ENCODE measurements at regions not wholly inside any gene's neighbourhood (a gene's known extent, or its start where the extent isn't known, plus 50 kb on each side); places are given as distances from the start of the nearest gene placed in this dataset.

DNA sequence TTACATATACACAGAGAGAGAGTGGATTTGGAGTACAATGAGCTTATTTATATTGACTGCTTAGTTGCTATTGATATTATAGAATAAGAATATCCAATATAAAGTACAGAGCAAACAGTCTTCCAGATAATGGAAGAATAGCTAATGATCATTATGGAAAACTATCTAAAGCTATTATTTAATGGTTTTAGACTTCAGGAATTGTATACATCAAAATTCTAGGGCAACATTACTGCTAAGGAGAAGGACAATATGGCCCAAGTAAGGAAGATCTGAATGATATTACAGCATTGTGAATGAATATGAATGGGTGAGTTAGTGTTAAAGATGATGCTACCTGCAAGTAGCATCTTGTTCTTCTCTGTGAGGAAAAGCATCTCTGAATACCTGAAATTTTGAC is 604.2 kb upstream of the PCDH20 start:
- DNase-seq (ENCODE audit: low spot score), result no peak

DNA sequence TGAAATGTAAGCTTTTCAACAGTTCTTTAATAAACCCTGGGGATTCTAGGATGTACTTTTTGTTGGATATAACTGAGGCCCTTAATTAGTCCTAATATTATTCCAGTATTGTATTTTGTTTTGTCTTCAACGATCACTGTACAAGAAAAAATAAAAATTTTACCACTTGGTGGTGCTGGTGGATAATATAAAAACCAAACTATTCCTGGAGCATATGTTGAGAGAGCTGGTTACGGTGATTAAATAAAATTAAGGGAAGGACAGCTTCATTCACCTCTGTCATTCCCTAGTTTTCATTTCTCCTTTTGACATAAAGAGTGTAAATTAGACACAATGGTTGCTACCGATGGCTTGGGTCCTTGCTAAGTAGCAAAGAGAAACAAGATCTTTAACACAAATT is 598.6 kb upstream of the PCDH20 start:
- no peak for DNase-seq (ENCODE audit: low spot score)

DNA sequence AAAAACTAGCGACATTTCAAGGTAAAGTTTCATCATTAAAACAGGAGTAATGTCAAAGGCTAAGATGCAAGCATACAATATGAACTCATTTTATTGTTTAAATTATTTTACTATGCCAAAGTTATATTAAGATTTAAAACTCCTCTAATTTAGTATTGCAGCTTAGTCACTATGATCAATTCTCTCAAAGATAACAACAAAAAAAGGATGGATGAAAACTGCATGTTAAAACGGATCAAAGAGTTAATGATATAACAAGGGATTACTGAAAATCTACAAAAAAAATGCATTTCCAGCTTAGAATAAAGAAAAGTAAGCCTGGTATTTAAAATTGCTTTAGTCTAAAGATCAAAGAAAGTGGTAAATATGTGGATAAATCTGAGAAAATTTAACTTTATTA is 587.8 kb upstream of the PCDH20 start:
- no peak for DNase-seq (ENCODE audit: low spot score)

DNA sequence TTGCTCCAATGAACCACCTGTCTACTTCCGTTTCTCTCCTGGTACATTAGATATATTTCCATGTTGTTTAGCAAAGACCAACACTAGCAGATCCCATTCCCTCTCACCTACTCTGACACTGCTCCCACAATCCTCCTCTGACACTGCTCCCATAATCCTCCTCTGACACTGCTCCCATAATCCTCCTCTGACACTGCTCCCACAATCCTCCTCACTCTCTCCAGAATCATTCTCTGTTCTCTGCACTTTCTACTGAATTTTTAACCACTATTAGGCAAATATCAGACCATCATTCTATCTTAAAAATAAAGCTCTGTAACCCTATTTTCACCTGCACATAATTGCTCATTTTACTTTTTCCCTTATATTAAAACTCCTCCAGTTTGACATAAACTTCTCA is 578.5 kb upstream of the PCDH20 start:
- DNase-seq (ENCODE audit: low spot score), result no peak

DNA sequence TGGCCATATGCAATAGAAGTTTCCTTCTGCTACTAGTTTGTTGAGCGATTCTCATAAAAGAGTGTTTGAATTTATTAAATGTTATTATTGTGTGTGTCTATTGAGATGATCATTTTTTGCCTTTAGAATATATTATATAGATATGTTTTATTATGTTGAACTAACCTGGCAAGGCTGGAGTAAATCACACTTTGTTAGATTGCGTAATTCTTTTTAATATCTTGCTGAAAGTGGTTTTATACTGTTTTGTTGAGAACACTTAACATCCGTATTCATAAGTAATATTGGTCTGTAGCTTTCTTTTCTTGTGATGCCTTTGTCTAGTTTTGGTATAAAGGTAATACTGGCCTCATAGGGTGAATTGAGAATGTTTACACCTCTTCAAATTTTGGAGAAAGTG is 574.3 kb upstream of the PCDH20 start:
- DNase-seq (ENCODE audit: low spot score), result no peak

DNA sequence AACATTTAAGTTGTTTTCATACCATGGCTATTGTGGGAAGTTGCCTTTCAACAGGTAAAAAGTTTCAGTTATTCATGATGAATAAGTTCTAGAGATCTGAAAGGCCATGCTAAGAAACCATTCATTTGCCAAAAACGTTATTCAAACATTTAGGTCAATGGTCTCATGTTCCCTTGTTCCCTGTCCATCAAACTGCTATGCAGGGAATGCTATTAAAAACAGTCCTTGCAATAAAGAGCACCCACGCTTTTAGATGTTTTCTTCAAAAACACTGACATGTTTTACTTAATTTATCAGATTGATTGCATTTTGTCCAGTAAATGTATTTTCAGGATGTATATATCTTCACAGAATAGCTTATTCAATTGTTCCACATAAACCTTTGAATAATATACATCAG is 573.2 kb upstream of the PCDH20 start:
- DNase-seq (ENCODE audit: low spot score), result no peak

DNA sequence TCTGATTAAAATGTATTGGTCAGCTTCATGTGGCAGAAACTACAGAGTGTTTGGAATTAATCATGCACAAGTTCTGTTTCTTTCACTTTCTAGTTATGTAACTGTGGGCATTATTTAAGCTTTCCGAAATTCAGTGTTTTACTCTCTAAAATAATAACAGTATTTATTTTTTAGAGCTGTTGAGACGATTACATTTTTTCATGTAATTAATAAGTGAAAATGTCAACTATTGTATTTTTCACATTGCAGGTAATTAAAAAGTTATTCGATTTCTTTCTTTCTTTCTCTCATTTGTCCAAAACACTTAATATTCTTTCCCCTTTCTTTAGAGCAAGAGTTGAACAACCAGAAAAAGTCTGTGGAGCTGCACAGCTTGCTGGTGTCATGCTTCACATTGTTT is 559.4 kb upstream of the PCDH20 start:
- no peak for DNase-seq (ENCODE audit: low spot score)

DNA sequence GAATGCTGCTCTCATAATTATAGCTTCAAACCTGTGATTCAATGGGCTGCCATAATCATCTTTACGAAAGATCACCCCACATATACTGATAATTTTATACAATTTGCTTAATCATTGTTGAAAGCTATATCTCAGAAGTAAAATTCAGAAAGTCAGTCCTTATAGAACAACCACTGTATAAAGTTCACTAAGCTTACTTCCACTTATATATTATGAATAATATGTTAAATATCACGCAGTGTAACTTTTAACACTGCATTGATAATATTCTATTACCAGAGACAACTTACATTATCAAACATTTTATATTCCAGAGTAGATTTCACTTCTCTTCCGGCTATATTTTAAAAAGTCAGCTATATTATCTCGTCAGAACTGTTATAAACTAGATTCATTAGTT is 550.1 kb upstream of the PCDH20 start:
- no peak for DNase-seq (ENCODE audit: low spot score)

DNA sequence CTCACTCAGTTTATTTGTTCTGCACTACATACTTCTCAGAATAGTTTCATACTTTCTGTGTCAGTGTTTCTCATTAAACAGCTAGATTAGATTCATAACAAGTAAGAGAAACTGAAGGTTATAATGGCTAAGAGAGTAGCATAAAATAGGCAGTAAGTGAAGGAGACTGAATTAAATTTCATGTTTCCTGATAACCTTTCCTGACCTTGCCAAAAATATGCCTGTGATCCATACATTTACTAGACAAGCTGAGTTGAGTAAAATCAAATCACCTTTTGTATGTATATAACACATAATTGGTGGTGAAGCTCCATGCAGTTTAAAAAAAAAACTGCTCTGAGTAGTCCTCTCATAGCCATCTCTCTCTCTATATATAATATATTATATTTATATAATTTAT is 545.3 kb upstream of the PCDH20 start:
- no peak for DNase-seq (ENCODE audit: low spot score)

DNA sequence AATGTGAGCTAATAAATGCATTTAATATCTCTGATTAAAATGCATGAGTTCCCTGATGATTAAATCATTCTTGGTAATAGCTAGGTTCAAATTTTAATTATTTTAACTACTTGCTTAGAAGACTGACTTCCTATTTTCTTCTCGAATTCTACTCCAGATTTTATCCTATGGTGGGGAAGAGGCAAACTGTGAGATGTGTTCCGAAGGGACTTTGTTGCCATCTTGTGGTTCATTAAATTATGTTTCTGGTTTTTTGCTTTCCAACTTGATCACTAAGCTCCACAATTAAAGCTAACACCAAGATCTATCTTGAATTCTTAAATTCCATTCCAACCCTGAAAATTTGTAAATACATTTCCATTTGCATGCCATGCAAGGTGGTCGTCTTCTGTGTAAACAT is 538.4 kb upstream of the PCDH20 start:
- DNase-seq (ENCODE audit: low spot score), result no peak

DNA sequence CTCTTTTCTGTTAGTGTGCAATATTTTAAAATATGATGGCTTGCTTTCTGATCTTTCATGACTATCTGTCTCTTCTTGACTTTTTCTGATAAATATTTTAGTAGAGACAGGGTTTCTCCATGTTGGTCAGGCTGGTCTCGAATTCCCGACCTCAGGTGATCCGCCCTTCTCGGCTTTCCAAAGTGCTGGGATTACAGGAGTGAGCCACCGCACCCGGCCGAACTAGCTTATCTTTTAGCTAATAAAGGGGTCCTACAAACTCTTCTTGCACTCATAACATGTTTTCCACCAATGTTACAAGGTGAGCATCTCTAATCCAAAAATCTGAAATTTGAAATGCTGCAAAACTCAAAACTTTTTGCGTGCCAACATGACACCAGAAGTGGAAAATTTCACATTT is 535.2 kb upstream of the PCDH20 start:
- DNase-seq (ENCODE audit: low spot score), result no peak

DNA sequence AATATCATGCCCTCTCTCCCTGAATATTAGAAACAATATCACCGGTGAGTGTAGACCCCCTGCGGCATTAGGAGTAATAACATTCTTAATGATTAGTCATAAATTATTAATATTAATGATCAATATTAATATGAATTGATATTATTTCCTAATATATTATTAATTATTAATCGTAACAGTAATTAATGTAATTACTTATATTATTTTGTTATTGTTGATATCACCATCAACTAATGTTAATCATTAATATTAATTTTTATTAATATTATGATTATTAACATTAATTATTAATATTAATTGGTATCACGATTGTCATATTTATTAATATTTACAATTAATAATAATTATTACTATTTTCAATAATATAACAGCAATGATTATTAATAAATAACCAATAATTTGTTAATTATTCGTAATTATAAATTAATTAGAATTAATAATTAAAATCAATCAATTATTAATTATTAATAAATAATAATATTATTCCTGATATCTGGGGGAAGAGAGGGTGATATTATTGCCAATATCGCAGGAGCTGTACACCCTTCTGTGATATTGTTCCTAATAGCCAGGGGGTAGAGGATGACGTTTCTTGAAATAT is 528.8 kb upstream of the PCDH20 start:
- DNase-seq (ENCODE audit: low spot score), result no peak

DNA sequence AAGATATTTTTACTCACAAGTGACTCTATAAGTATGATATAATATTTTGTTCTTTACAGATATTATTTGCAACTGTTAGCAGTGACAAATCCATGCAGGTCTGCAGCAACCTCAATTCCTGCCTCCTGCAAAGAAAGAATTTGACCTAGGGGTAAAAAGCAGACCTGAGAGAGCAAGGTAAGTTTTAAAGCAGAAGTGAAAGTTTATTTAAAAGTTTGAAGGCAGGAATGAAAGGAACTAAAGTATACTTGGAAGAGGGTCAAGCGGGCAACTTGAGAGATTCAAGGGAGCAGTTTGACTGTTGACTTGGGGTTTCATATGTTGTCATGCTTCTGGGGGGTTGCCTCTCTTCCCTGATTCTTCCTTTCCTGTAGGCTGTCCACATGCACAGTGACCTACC is 520.1 kb upstream of the PCDH20 start:
- no peak for DNase-seq (ENCODE audit: low spot score)

DNA sequence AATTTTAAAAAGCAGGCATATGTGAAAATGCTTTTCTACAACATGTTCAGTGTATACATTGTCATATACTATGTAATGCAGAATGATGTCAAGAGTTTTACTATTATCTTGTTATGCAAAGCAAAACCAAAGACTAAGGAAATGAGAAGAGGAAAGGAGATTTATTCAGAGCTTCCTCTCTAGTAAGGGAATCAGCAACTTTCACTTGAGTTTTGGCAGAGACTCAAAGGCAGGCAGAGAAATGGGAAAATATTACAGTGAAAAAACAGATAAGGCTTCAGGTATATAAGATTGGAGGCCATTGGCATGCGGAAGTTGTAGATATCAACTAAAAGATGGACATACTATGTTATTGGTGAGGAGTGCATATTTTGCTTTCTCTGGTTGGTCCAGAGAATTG is 512.0 kb upstream of the PCDH20 start:
- DNase-seq (ENCODE audit: low spot score), result no peak

DNA sequence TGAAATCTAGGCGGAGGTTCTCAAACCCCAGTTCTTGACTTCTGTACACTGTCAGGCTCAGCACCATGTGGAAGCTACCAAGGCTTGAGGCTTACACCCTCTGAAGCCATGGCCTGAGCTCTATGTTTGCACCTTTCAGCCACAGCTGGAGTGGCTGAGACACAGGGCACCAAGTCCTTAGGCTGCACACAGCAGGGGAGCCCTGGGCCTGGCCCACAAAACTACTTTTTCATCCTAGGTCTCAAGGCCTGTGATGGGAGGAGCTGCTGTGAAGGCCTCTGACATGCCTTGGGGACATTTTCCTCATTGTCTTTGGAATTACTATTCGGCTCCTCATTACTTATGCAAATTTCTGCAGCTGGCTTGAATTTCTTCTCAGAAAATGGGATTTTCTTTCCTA is 503.2 kb upstream of the PCDH20 start:
- no peak for DNase-seq (ENCODE audit: low spot score)

DNA sequence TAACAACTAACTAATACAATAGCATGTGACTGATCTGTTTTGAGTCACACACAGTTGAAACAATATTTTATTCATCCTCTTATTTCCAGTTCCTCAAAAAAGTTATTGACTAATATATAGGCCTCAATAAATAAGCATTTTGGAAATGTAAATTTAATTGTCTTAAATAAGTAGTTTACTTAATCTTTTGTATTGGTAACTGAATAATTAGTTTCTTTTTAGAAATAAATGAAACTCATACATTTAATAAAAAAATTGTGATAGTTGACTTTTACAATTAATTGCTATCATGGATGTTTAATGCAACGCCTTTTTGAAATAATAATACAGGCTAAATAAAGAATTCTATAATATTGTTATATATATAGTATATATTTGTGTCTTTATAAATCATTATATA is 500.8 kb upstream of the PCDH20 start:
- DNase-seq (ENCODE audit: low spot score), result no peak

DNA sequence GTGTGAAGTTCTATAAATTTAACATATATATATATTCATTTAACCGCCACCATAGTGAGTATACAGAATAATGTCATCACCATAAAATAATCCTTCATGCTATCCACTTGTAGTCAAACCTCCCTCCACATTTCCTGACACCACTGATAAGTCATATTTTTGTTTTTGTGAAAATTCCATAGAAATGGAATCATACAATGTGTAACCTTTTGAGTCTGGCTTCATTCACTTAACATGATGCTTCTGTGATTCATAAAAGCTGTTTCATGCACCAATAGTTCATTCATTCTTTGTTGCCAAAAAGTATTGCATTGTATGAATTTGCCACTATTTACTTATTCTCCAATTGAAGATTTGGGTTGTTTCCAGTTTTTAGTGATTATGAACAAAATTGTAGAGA is 497.5 kb upstream of the PCDH20 start:
- DNase-seq (ENCODE audit: low spot score), result no peak

DNA sequence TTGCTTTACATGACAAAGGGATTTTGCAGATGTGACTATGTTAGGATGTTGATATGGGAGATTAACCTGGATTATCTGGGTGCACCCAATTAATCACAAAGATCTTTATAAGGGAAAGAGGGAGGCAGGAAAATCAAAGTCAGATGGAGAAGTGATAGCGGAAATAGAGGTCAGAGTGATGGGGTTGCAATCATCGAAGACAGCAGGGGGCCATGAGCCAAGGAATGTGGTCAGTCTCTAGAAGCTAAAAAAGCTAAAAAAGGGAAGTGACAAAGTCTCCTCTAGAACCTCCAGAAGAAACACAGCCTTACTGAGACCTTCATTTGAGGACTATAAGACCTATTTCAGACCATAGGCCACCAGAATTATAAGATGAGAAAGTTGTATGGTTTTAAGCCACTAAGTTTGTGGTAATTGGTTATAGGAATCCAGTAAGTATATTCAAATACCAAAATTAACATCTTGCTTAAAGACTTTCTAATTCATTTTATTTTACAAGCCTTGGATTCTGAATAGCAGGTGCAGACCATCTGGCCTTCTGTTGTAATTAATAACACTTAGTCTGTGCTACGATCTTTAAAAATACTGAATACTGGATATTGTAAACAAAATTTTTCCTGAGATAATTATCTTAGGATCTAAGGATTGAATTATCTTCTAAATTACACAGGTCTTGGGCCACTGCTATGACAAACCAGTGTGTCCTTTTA is 493.4 kb upstream of the PCDH20 start:
- no peak for DNase-seq (ENCODE audit: low spot score)

DNA sequence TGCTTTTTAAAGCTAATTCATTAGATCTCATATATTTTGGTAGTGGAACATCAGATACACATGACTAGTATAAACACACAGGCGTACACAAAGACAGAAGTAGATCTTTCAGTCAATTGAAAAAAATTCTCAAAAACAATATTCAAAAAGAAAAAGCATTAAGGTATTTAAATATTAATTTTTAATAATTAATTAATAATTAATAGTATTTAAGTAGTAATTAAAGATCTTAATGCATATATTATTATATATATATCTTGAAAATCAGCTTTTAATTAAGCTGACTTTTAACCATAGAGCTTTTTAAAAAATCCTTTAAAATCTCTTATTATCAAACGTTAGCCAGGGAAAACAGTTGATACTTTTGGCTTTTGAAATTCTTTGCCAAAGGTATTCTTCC is 489.4 kb upstream of the PCDH20 start:
- no peak for DNase-seq (ENCODE audit: low spot score)

DNA sequence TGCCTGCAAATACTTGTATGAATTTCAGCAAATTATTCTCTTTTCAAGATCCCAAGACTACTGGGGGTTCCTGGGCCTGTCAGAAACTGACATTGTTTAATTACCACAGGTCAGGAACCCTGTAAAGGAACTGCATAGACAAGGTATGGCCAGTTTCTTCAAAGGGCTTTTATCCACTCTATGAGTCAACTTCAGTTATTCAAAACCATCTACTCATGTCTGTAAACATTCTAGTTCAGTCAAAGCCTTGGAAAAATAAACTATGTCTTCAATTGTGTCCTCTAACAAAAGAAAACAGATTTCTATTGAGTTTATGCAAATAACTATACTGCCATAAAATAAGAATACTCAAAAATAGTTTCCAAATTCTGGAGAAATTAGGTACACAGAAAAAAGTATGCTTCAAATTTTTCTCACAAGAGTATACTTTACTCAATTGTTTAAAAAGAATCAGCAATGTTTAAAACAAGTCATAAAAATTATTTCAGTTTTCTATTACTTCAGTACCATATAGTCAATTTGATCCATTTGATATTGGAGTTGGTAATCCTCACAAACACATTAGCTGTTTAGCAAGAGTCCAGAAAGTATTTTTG is 486.4 kb upstream of the PCDH20 start:
- no peak for DNase-seq (ENCODE audit: low spot score)

DNA sequence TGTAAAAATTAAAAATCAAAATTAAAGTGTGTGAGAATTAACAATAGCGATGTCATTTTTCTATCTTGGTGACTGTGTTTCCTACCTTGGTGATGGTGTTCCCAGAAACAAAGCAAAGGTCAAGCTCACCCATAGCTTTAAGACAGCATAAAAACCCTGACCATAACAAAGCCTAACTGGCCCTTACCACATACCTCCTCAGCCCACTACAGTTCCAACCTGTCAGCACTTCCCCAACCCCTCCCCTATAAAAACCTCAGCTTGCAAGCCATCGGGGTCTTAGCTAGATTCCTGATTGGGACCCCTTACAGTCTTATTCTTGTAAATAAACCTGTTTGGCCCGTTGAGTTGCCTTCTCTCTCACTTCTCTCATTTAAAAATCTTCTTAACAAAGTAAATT is 484.4 kb upstream of the PCDH20 start:
- DNase-seq (ENCODE audit: low spot score), result no peak

DNA sequence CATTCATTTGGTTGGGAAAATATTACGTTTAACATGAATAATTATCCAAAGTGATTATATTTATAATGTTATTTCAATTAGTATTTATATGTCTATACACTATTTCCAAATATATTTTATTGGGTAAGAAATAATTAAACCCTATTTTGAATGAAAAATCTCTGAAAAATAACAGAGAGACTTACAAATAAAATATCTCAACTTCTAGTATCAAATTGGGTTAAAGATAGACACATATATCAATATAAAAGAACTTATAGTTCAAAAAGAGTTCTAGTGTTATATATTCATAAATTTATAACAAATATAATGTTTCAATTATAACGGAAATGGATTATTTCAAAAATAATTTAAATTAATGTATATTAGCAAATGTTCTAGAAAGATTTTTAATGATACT is 482.6 kb upstream of the PCDH20 start:
- no peak for DNase-seq (ENCODE audit: low spot score)

DNA sequence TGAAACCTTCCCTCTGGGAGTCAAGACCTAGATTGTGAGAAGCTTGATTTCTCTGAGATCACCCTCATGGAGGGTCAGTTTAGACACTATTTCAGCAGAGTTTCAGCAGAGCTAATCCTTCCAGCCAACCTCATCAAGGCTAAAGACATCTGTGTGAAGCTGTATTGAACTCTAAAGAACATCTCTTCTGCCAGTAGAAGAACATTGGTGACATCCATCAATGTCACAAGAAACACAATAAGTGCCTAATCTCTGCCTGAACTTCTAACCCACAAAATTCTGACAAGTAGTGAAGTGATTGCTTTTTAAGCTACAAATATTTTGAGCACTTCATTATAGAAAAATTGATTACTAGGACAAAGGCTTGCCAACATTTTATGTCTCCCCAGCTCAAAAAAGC is 475.8 kb upstream of the PCDH20 start:
- no peak for DNase-seq (ENCODE audit: low spot score)

Data from mesenteric fat pad (tissue), 1 donor.